Bronchial epithelial cell (primary cell): ENCODE measurements at regions not wholly inside any gene's neighbourhood (a gene's known extent, or its start where the extent isn't known, plus 50 kb on each side); places are given as distances from the start of the nearest gene placed in this dataset.
A peak's percentile ranks its signal among the peaks of the same experiment; 100 is the strongest.

ENCODE experiments used
- DNase-seq: peaks from one replicate; pipeline ENCODE4 v3.0.0-alpha.2; 2010; ENCODE audit warnings: low read depth
- FAIRE-seq: peaks from 2 replicates; lab custom pipeline; 2011; peaks lifted over from hg19 to GRCh38; lab: Jason Lieb, UNC
- H3K27me3 ChIP-seq: 2 replicates; pipeline ENCODE4 v1.5.1; 2011; ENCODE audit warnings: low read length; ENCODE audit not compliant: control insufficient read depth, insufficient read depth
- H3K36me3 ChIP-seq: 2 replicates; pipeline ENCODE4 v1.5.1; 2011; ENCODE audit warnings: low read length; ENCODE audit not compliant: control insufficient read depth, insufficient read depth
- H3K4me3 ChIP-seq: 2 replicates; pipeline ENCODE4 v1.5.1; 2011; ENCODE audit warnings: mild to moderate bottlenecking, low read depth, low read length, control low read depth
- CTCF ChIP-seq: IDR thresholded peaks from 2 replicates; pipeline ENCODE4 v1.5.1; 2011; ENCODE audit warnings: mild to moderate bottlenecking, moderate library complexity, low read length, control low read depth, inconsistent platforms; ENCODE audit not compliant: insufficient read depth, severe bottlenecking

GRCh38 chr12:41970744-41971143, 173.9 kb downstream of the GXYLT1 start:
- Histone ChIP-seq H3K27me3 (no peaks in the 10 kb centered on the region), H3K36me3 (no peaks in the 10 kb centered on the region), H3K4me3 (no peak overlapping the region)
- no peak for TF ChIP-seq CTCF
- FAIRE-seq = no peak
- DNase-seq = no peak

- H3K4me3 ChIP-seq = no peak overlapping the region
- FAIRE-seq (no peak), DNase-seq (no peak)
- H3K27me3 ChIP-seq = no peaks in the 10 kb centered on the region
- H3K36me3 ChIP-seq = no peaks in the 10 kb centered on the region
- TF ChIP-seq CTCF = no peak
Measured at GRCh38 chr12:41968599-41968998, 176.1 kb downstream of the GXYLT1 start.

- Histone ChIP-seq H3K4me3 (no peak overlapping the region), H3K27me3 (no peaks in the 10 kb centered on the region), H3K36me3 (no peaks in the 10 kb centered on the region)
- FAIRE-seq (no peak), DNase-seq (peak; percentile 38)
- TF ChIP-seq CTCF = no peak
Measured at GRCh38 chr12:41967668-41968500, 176.8 kb downstream of the GXYLT1 start.

- Histone ChIP-seq H3K36me3 (no peaks in the 10 kb centered on the region), H3K27me3 (no peaks in the 10 kb centered on the region), H3K4me3 (no peak overlapping the region)
- no peak for DNase-seq
- no peak for TF ChIP-seq CTCF
- no peak for FAIRE-seq
Measured at GRCh38 chr12:41966916-41967315, 177.8 kb downstream of the GXYLT1 start.

GRCh38 chr12:41966001-41966400, 178.7 kb downstream of the GXYLT1 start:
- TF ChIP-seq CTCF = no peak
- no peaks in the 10 kb centered on the region for H3K36me3 ChIP-seq
- no peak for DNase-seq
- FAIRE-seq = peak; percentile 64
- H3K4me3 ChIP-seq = no peak overlapping the region
- H3K27me3 ChIP-seq = no peaks in the 10 kb centered on the region
